Muscle of back (tissue), 3 donors: ENCODE measurements at regions not wholly inside any gene's neighbourhood (a gene's known extent, or its start where the extent isn't known, plus 50 kb on each side); places are given as distances from the start of the nearest gene placed in this dataset.

Experiments used
- DNase-seq, 3 donors: peaks; one replicate each; pipeline versions ENCODE4 v3.0.0 to v3.0.0-alpha.2; 2013

- DNase-seq: no peak
These were observed 58.0 kb upstream of the ZC4H2 start for GRCh38 chrX:65034292-65034667.
